PC-9 (cell line): ENCODE measurements at regions not wholly inside any gene's neighbourhood (a gene's known extent, or its start where the extent isn't known, plus 50 kb on each side); places are given as distances from the start of the nearest gene placed in this dataset.

ENCODE experiments used
- EZH2 ChIP-seq: fragments of 200-600 bp; sonication (generic); IDR thresholded peaks from 2 replicates; pipeline ENCODE4 v1.8.0; 2017; ENCODE audit warnings: antibody characterized with exemption, low read depth
- TF ChIP-seq, protein P1 (sequence below): fragments of 200-600 bp; sonication (generic); conservative IDR thresholded peaks from 2 replicates; pipeline ENCODE4 v1.6.1; 2017; ENCODE audit warnings: mixed run types, antibody characterized with exemption, mild to moderate bottlenecking, moderate library complexity

DNA sequence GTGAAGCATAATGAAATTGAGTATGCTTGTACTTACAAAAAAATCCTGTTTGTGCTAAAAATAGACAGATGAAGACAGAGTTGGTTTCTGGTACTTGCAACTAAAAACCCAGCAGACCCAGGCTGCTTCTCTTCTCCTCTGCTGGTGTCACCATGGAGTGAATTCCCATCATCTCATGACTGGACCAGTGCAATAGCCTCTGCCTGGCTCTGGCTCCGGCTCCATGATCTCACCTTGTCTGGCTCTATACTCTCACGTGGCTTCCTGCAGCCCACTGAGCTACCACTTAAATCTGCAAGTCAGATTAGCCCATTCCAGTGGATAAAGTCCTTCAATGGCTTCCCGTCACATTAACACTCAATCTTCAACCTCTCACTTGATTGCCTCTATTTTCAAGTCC lies 129.2 kb upstream of the CADPS start:
- TF ChIP-seq, protein P1, sequence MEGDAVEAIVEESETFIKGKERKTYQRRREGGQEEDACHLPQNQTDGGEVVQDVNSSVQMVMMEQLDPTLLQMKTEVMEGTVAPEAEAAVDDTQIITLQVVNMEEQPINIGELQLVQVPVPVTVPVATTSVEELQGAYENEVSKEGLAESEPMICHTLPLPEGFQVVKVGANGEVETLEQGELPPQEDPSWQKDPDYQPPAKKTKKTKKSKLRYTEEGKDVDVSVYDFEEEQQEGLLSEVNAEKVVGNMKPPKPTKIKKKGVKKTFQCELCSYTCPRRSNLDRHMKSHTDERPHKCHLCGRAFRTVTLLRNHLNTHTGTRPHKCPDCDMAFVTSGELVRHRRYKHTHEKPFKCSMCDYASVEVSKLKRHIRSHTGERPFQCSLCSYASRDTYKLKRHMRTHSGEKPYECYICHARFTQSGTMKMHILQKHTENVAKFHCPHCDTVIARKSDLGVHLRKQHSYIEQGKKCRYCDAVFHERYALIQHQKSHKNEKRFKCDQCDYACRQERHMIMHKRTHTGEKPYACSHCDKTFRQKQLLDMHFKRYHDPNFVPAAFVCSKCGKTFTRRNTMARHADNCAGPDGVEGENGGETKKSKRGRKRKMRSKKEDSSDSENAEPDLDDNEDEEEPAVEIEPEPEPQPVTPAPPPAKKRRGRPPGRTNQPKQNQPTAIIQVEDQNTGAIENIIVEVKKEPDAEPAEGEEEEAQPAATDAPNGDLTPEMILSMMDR, result no peak
- TF ChIP-seq EZH2, result no peak
